RKO (cell line): ENCODE measurements at regions not wholly inside any gene's neighbourhood (a gene's known extent, or its start where the extent isn't known, plus 50 kb on each side); places are given as distances from the start of the nearest gene placed in this dataset.
"Not testable (repeated sequence)": the region's sequence is repeated elsewhere in the genome, so short reads cannot be mapped to it uniquely, and the experiment has no call there.

Experiments
- DNase-seq: peaks from one replicate; pipeline ENCODE4 v3.0.0-alpha.2; 2016; ENCODE audit warnings: low spot score

- DNase-seq: no peak
Observed at GRCh38 chr5:17828681-17829080, 194.4 kb downstream of the TAF11L14 start.

- DNase-seq: no peak
Observed at GRCh38 chr5:17829456-17829855, 195.2 kb downstream of the TAF11L14 start.

DNA sequence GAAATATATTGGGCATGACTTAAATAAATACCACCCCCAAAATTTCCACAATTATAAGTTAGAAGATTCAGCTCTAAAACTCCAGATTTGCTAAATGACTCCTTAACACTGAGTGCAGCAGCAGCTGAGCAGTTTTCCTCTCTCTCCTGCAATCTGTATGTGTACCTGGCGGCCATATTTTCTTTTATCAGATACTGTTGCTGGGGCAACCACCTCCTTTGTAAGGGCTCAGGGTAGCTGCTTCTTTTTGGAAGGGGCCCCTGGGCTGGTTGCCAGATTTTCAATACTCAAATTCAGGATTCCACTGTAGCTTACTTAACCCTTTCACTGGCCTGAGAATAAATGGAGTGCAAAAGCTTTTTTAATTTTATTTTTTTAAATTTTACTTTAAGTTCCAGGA is 197.0 kb downstream of the TAF11L14 start:
- no peak for DNase-seq

GRCh38 chr5:17832949-17833745 is 198.9 kb downstream of the TAF11L14 start:
- DNase-seq: no peak

DNA sequence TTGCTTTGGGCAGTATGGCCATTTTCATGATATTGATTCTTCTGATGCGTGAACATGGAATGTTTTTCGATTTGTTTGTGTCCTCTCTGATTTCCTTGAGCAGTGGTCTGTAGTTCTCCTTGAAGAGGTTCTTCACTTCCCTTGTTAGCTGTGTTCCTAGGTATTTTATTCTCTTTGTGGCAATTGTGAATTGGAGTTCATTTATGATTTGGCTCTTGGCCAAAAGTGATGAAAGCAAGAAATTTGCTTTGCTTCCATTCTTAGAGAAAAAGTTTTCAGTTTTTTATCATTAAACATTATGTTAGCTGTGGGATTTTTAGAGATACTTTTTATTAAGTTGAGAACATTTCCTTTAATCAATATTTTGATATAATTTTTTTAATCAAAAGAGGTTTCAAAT is 203.5 kb downstream of the TAF11L14 start:
- no peak for DNase-seq

DNA sequence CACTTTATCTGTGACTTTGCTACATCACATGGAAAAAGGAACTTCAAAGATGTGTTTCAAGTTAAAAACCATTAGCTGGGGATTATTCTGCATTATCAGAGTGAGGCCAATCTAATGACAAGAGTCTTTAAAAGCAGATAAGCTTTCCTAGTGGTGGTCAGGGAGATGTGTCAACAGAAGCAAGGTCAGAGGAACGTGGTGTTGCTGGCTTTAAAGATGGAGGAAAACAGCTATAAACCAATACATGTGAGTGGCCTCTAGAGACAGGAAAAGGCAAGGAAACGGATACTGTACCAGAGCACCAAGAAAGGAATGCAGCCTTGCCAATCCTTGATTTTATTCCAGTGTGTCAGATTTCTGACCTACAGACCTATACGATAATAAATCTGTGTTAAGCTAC is 204.2 kb downstream of the TAF11L14 start:
- DNase-seq: peak; percentile 20

DNA sequence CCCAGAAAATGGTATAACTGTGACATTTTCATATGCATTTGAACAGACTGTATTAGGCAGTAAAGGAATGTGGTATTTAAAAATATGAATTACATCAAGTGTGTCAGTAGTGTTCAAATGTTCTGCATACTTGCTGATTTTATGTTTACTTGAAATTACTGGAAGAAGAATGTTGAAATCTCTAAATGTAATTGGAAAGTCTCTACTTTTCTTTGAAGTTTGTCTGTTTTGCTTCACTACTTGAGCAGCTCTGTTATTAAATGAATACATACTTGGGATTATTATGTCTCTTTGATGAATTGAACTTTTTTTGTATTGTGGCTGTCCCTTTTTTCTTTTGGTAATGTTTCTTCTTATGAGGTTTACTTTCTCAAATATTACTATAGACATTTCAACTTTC is 205.6 kb downstream of the TAF11L14 start:
- DNase-seq: no peak

DNA sequence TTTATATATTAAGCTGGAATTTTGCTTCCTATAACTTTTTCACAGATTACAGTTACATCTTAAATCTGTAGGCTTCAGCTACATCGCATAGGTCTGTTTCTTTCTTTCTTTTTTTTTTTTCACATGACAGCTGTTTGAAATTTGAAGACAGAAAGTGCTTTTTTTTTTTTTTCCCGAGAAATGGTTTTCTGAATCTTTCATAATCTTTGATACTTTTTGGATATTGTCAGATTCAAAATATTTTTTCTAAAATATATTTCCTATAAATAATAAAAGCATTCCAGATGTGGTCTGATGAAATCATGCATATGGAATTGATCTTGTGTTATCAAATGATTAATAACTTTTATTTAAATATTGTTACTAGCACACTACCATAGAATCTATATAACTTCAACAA is 212.2 kb downstream of the TAF11L14 start:
- DNase-seq: no peak

DNA sequence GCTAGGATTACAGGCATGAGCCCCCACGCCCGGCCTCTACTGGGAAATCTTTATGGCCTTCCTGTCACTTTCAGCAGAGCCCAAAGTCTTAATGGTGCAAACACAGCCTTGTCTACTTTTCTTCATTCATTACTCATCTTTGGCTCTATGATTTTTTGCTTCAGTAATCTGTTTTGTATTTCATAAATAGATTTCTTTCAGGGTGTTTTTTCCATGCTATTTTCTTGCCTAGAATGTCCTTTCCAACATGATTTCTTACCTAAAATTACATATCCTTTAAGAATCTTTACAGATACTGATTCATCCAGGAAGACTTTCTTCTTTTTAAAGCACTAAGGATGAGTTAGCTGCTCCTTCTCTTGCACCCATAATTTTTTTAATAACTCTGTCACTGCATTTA is 213.0 kb downstream of the TAF11L14 start:
- DNase-seq: no peak

- no peak for DNase-seq
Observed at GRCh38 chr5:17852111-17852510, 217.9 kb downstream of the TAF11L14 start.

GRCh38 chr5:17852740-17853139 is 218.5 kb downstream of the TAF11L14 start:
- DNase-seq: no peak

DNA sequence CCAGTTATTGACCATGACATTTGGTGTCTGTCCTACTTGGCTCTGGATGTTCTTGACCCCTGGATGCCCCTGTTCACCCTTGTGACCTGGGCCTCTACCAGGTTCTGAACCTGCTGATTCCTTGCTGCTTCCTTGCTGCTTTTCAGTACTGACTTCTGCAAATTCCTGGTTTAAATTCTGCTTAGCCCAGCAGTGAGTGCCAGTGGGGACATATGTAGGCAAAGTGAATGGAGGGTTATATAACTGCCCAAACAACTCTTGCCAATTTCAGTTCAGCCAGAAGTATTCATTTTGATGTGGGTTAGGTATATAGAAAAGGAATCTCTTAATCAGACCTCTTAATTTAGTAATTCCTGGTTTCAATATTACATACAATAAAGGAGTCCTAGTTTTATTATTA is 220.6 kb downstream of the TAF11L14 start:
- DNase-seq: no peak

DNA sequence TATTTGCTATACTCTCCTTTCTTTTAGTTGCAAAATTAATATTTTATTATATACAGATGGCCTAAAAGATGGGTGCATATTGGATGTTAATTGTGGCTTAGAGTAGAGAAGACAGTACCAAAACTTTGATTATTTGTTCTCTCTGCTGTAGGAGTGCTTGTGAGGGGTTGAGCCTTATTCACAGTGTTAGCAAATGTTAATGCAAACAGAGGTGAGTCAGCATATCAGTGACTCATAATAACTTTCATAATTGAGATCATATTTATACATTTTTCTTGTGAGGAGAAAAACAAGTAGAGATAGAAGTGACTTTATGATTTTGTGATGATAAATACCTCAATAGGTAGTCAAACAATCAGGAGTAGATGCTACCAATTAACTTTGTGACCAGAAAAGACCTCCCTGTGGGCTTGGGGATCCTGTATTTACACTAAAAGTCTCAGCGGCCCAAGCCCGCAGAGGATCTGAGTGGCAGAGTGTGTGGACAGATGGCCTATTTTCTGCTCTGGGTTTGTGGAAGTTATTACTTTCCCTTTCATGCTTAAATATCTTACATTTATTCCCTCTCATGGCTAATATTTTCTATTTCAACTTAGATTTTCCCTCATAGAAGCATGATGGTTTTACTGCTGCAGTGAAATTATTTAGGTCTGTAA is 226.5 kb downstream of the TAF11L14 start:
- DNase-seq: peak; percentile 5

- not testable (repeated sequence) for DNase-seq
Observed at GRCh38 chr5:17864903-17865302, 230.6 kb downstream of the TAF11L14 start.

DNA sequence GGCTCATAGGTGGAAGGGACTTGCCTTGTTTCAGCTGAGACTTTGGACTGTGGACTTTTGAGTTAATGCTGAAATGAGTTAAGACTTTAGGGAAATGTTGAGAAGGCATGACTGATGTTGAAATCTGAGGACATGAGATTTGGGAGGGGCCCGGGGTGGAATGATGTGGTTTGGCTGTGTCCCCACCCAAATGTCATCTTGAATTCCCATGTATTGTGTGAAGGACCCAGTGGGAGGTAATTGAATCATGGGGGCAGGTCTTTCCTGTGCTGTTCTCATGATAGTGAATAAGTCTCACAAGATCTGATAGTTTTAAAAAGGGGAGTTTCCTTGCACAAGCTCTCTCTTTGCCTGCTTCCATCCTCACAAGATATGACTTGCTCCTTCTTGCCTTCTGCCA is 231.7 kb downstream of the TAF11L14 start:
- DNase-seq: not testable (repeated sequence)

DNA sequence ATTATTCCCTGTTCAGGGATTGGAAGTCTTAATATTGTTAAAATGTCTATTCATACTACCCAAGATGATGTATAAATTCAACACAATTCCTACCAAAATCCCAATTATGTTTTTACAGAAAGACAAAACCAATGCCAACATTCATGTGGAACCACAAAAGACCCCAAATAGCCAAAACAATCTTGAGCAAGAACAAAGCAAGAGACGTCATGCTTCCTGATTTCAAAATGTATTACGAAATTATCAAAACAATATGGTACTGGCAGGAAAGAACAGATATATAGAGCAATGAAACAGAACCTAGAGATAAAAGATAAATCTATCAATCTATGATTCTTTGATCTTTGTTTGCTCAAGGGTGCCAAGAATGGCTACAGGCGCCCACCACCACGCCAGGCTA is 237.9 kb downstream of the TAF11L14 start:
- DNase-seq: no peak

DNA sequence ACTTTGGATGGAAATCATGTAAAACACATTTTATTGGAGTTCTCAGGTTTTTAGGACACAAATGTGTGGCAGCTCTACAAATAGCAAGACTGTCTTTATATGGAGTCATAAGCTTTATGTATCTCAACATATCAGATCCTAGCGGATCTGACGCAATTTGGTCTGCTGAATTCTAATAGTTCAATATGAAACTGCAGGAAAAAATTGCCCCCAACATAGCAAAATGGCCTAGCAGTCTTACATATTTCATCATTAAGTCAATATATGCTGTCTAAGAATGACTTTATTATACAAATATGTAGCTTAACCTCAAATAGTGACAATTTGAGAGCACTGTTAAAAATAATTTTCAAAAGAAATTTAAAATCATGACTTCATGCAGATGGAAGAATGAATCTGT is 244.3 kb downstream of the TAF11L14 start:
- DNase-seq: no peak

DNA sequence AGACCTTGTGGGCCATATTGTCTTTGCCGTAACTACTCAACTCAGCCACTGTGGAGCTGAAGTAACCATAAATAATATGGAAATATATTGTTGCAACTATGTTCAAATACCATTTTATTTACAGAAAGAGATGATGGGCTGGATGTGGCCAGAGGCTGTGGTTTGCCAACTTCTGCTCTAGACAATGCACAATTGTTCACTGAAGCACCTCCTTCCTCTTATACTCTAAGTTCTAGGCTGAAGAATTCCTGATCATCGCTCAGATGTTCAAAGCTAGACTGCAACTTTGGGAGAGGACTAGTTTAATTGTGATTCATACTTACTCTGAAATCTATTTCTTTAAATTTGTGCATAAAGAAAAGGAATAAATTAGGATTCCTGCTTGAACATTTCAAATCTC is 245.0 kb downstream of the TAF11L14 start:
- no peak for DNase-seq

GRCh38 chr5:17880869-17881268 is 246.6 kb downstream of the TAF11L14 start:
- DNase-seq: no peak

DNA sequence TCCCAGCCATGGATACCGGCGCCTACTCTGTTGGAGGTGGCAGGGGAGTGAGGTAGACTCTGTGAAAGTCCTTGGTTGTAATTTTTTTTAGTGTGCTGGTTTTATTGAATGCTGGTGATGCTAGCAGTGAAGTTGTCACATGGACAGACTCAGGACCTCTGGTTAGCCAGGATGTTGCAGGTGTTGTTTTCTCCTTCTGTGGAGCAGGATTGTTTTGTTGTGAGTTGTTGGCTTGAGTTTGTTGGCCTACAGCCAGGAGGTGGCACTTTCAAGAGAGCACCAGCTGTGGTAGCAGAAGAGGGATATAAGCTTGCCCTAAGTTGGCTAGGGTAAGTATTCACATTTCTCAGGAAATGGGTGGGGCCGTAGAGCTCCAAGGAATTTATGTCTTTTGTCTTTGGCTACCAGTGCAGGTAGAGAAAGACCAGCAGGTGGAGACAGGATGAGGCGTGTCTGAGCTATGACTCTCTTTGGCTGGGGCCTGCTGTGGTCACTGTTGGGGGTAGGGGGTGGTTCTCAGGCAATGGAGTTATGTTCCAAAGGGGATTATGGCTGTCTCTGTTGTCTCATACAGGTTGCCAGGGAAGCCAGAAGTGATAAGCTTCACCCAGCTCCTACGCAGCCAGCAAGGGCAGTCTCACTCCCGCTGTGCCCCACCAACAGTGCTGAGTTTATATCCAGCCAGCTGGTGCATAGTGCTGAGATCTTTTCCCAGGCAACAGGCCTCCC is 248.7 kb downstream of the TAF11L14 start:
- DNase-seq: no peak

DNA sequence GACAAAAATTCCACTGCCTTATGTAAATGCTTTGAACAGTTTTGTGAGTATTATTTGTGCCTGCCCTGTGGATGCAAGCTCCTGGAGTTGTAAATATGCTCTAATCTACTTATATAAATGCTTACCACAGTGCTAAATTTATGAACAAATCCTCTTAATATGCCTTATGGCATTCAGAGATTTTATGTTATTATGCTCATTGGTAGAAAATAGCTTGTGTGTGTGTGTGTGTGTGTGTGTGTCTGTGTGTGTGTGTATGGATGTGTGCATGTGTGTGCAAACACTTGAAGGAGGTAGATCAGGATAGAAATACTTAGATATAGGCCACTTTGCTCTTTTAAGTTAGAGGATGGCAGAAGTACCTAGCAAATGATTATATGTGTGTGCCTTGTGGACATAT is 253.9 kb downstream of the TAF11L14 start:
- no peak for DNase-seq

- DNase-seq: no peak
Observed at GRCh38 chr5:17890501-17890900, 256.2 kb downstream of the TAF11L14 start.

DNA sequence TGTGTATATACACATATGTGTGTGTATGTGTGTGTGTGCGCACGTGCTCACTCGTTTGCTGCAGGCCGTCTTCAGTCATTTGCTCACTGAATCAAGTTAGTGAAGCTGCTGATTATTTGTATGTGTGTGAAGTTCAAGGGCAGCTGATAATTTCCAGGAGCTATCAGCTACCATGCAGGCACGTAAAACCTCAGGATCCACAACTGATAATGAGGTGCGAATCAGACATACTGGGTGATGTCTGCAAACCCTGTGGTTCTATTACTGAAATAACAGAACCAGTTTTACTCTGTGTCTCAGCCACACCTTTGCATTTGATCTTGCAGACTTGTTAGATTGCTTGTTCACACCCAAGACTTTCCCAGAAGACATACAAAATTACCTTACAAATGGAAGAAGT is 257.6 kb downstream of the TAF11L14 start:
- no peak for DNase-seq
